Fibroblast of gingiva (primary cell): ENCODE measurements at regions not wholly inside any gene's neighbourhood (a gene's known extent, or its start where the extent isn't known, plus 50 kb on each side); places are given as distances from the start of the nearest gene placed in this dataset.

Experiments
- DNase-seq: peaks from one replicate; pipeline ENCODE4 v3.0.0-alpha.2; 2011; ENCODE audit warnings: low read depth

GRCh38 chr20:54272901-54273488 is 65.1 kb downstream of the PFDN4 start:
- DNase-seq = no peak

- no peak for DNase-seq
Observed at GRCh38 chr20:54275359-54276111, 67.6 kb downstream of the PFDN4 start.

GRCh38 chr20:54276577-54277169 is 68.8 kb downstream of the PFDN4 start:
- no peak for DNase-seq

GRCh38 chr20:54278262-54278661 is 70.4 kb downstream of the PFDN4 start:
- DNase-seq = no peak

- no peak for DNase-seq
Observed at GRCh38 chr20:54282625-54283024, 74.7 kb downstream of the PFDN4 start.

GRCh38 chr20:54283253-54283652 is 75.4 kb downstream of the PFDN4 start:
- DNase-seq = no peak

GRCh38 chr20:54284928-54285704 is 77.2 kb downstream of the PFDN4 start:
- no peak for DNase-seq

- DNase-seq = no peak
Observed at GRCh38 chr20:54290636-54291035, 82.7 kb downstream of the PFDN4 start.

- DNase-seq = no peak
Observed at GRCh38 chr20:54291339-54292010, 83.6 kb downstream of the PFDN4 start.

GRCh38 chr20:54292185-54292584 is 84.3 kb downstream of the PFDN4 start:
- DNase-seq = no peak

- no peak for DNase-seq
Observed at GRCh38 chr20:54293526-54293925, 85.6 kb downstream of the PFDN4 start.

GRCh38 chr20:54294094-54294493 is 86.2 kb downstream of the PFDN4 start:
- no peak for DNase-seq

GRCh38 chr20:54295686-54296085 is 87.8 kb downstream of the PFDN4 start:
- no peak for DNase-seq

GRCh38 chr20:54305421-54305820 is 97.5 kb downstream of the PFDN4 start:
- no peak for DNase-seq

- no peak for DNase-seq
Observed at GRCh38 chr20:54306985-54307710, 99.3 kb downstream of the PFDN4 start.

- DNase-seq = no peak
Observed at GRCh38 chr20:54308804-54309203, 100.9 kb downstream of the PFDN4 start.

- DNase-seq = no peak
Observed at GRCh38 chr20:54318892-54319291, 111.0 kb downstream of the PFDN4 start.

GRCh38 chr20:54320148-54320607 is 112.3 kb downstream of the PFDN4 start:
- DNase-seq = no peak

- no peak for DNase-seq
Observed at GRCh38 chr20:54321352-54322087, 113.6 kb downstream of the PFDN4 start.

- peak; percentile 31 for DNase-seq
Observed at GRCh38 chr20:54323227-54323734, 115.4 kb downstream of the PFDN4 start.
